Suppressor macrophage treated with lipopolysaccharide for 4 hours (primary cell): ENCODE measurements at regions not wholly inside any gene's neighbourhood (a gene's known extent, or its start where the extent isn't known, plus 50 kb on each side); places are given as distances from the start of the nearest gene placed in this dataset.
"Not testable (repeated sequence)": the region's sequence is repeated elsewhere in the genome, so short reads cannot be mapped to it uniquely, and the experiment has no call there.

Experiments used
- DNase-seq: peaks from one replicate; pipeline ENCODE4 v3.0.0-alpha.2; 2020

- DNase-seq = no peak
These were observed 1738.0 kb upstream of the SEL1L start for GRCh38 chr14:83271663-83272062.

GRCh38 chr14:83280719-83281118 lies 1747.1 kb upstream of the SEL1L start:
- DNase-seq = no peak

- no peak for DNase-seq
These were observed 1749.1 kb upstream of the SEL1L start for GRCh38 chr14:83282706-83283105.

GRCh38 chr14:83287300-83287699 lies 1753.6 kb upstream of the SEL1L start:
- DNase-seq = no peak

GRCh38 chr14:83289390-83289789 lies 1755.7 kb upstream of the SEL1L start:
- no peak for DNase-seq

- no peak for DNase-seq
These were observed 1756.2 kb upstream of the SEL1L start for GRCh38 chr14:83289896-83290295.

- DNase-seq = no peak
These were observed 1756.8 kb upstream of the SEL1L start for GRCh38 chr14:83290447-83290846.

- no peak for DNase-seq
These were observed 1758.1 kb upstream of the SEL1L start for GRCh38 chr14:83291714-83292113.

GRCh38 chr14:83294941-83295340 lies 1761.3 kb upstream of the SEL1L start:
- DNase-seq = no peak

GRCh38 chr14:83297361-83297760 lies 1763.7 kb upstream of the SEL1L start:
- DNase-seq = no peak

- DNase-seq = not testable (repeated sequence)
These were observed 1764.4 kb upstream of the SEL1L start for GRCh38 chr14:83298016-83298415.

- peak; percentile 29 for DNase-seq
These were observed 1766.9 kb upstream of the SEL1L start for GRCh38 chr14:83300476-83301064.

GRCh38 chr14:83301791-83302190 lies 1768.1 kb upstream of the SEL1L start:
- no peak for DNase-seq

- DNase-seq = no peak
These were observed 1775.6 kb upstream of the SEL1L start for GRCh38 chr14:83309211-83309610.

- no peak for DNase-seq
These were observed 1776.2 kb upstream of the SEL1L start for GRCh38 chr14:83309833-83310232.

- DNase-seq = no peak
These were observed 1778.9 kb upstream of the SEL1L start for GRCh38 chr14:83312511-83312910.

GRCh38 chr14:83314764-83315163 lies 1781.1 kb upstream of the SEL1L start:
- DNase-seq = no peak

- no peak for DNase-seq
These were observed 1782.7 kb upstream of the SEL1L start for GRCh38 chr14:83316356-83316755.

GRCh38 chr14:83320837-83321236 lies 1787.2 kb upstream of the SEL1L start:
- no peak for DNase-seq

GRCh38 chr14:83331513-83331912 lies 1797.9 kb upstream of the SEL1L start:
- no peak for DNase-seq

- DNase-seq = no peak
These were observed 1808.9 kb upstream of the SEL1L start for GRCh38 chr14:83342590-83342989.

GRCh38 chr14:83347874-83348273 lies 1814.2 kb upstream of the SEL1L start:
- DNase-seq = no peak

- DNase-seq = no peak
These were observed 1822.0 kb upstream of the SEL1L start for GRCh38 chr14:83355609-83356008.

GRCh38 chr14:83356080-83356479 lies 1822.4 kb upstream of the SEL1L start:
- peak; percentile 2 for DNase-seq

- DNase-seq = no peak
These were observed 1838.6 kb upstream of the SEL1L start for GRCh38 chr14:83372271-83372670.

- no peak for DNase-seq
These were observed 1845.8 kb upstream of the SEL1L start for GRCh38 chr14:83379436-83379835.
